OCI-LY7 (cell line): ENCODE measurements at regions not wholly inside any gene's neighbourhood (a gene's known extent, or its start where the extent isn't known, plus 50 kb on each side); places are given as distances from the start of the nearest gene placed in this dataset.

Experiments used
- EZH2phosphoT487 ChIP-seq: fragments of 200-600 bp; sonication (generic); IDR thresholded peaks from 2 replicates; pipeline ENCODE4 v1.6.1; 2018; ENCODE audit warnings: low read depth, borderline replicate concordance, mild to moderate bottlenecking, mixed run types, antibody characterized with exemption, low read length, moderate library complexity, mixed read lengths
- TF ChIP-seq, protein P1 (sequence below): fragments of 200-600 bp; sonication (generic); conservative IDR thresholded peaks from 2 replicates; pipeline ENCODE4 v1.5.1; 2014; ENCODE audit warnings: mild to moderate bottlenecking, antibody characterized with exemption, low read length, moderate library complexity, mixed read lengths

DNA sequence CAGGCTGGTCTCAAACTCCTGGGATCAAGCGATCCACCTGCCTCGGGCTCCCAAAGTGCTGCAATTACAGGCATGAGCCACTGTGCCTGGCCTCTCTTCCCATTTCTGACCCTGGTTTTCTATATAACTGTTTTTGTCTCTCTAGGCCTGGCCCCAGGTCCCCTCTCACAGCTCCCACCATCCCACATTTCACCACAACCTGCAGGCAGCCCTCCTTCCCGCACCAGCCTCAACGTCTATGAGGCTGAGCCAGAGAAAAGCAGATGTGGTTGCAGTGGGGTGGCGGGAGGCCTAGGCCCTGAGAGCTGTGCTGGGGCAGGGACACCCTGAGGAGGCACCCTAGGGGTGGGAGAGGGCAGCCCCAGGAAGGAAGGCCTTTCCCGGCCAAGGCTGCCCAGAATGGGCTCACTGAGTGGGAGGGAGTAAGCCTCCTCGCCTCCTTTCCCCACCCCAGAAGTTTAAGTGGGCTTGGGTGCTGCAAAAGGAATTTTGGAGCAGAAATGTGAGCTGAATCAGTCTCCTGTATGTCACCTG, 99.7 kb downstream of the LSM3 start:
- TF ChIP-seq, protein P1, sequence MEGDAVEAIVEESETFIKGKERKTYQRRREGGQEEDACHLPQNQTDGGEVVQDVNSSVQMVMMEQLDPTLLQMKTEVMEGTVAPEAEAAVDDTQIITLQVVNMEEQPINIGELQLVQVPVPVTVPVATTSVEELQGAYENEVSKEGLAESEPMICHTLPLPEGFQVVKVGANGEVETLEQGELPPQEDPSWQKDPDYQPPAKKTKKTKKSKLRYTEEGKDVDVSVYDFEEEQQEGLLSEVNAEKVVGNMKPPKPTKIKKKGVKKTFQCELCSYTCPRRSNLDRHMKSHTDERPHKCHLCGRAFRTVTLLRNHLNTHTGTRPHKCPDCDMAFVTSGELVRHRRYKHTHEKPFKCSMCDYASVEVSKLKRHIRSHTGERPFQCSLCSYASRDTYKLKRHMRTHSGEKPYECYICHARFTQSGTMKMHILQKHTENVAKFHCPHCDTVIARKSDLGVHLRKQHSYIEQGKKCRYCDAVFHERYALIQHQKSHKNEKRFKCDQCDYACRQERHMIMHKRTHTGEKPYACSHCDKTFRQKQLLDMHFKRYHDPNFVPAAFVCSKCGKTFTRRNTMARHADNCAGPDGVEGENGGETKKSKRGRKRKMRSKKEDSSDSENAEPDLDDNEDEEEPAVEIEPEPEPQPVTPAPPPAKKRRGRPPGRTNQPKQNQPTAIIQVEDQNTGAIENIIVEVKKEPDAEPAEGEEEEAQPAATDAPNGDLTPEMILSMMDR, result no peak
- TF ChIP-seq EZH2phosphoT487, result no peak
